Lung (tissue), 11 donors: ENCODE measurements at regions not wholly inside any gene's neighbourhood (a gene's known extent, or its start where the extent isn't known, plus 50 kb on each side); places are given as distances from the start of the nearest gene placed in this dataset.

Experiments
- ATAC-seq: fragments of 200-7000 bp; cut with Tn5 transposase; one replicate; pipeline ENCODE4 v1.9.1; 2020; ENCODE audit warnings: moderate number of reproducible peaks; ENCODE audit not compliant: insufficient read depth, low FRiP score
- DNase-seq, 3 donors: peaks; one replicate each; pipeline ENCODE4 v3.0.0-alpha.2; 2013 to 2017
- H3K27ac ChIP-seq, 2 donors: one replicate each; pipeline ENCODE4 v1.5.1; 2013; ENCODE audit warnings: mild to moderate bottlenecking in 2 of 2, moderate library complexity in 2 of 2, control low read depth in 1 of 2, inconsistent platforms in 1 of 2, low read depth in 1 of 2, low read length in 1 of 2
- H3K27me3 ChIP-seq, 3 donors: one replicate each; pipeline ENCODE4 v1.5.1; 2013; ENCODE audit warnings: low read length in 2 of 3; ENCODE audit not compliant: control insufficient read depth in 3 of 3, insufficient read depth in 3 of 3
- H3K36me3 ChIP-seq, 4 donors: one replicate each; pipeline ENCODE4 v1.5.1; 2013; ENCODE audit warnings: low read length in 4 of 4, mild to moderate bottlenecking in 1 of 4, moderate library complexity in 1 of 4; ENCODE audit not compliant: control insufficient read depth in 4 of 4, insufficient read depth in 4 of 4
- H3K4me1 ChIP-seq, 5 donors: one replicate each; pipeline ENCODE4 v1.5.1; 2013; ENCODE audit warnings: low read length in 5 of 5, mild to moderate bottlenecking in 2 of 5, moderate library complexity in 1 of 5; ENCODE audit not compliant: control insufficient read depth in 5 of 5, insufficient read depth in 5 of 5
- H3K4me3 ChIP-seq: one replicate; pipeline ENCODE4 v1.5.1; 2013; ENCODE audit warnings: mild to moderate bottlenecking, control low read depth, moderate library complexity
- H3K9ac ChIP-seq, 2 donors: one replicate each; pipeline ENCODE4 v1.5.1; 2013; ENCODE audit warnings: low read length in 2 of 2, control low read depth in 1 of 2; ENCODE audit not compliant: insufficient read depth in 1 of 2
- H3K9me3 ChIP-seq, 4 donors: one replicate each; pipeline ENCODE4 v1.5.1; 2013; ENCODE audit warnings: low read length in 3 of 4, mild to moderate bottlenecking in 1 of 4, moderate library complexity in 1 of 4; ENCODE audit not compliant: control insufficient read depth in 4 of 4, insufficient read depth in 3 of 4
- WGBS, 2 donors: extraction: QIAGEN DNeasy Blood & Tissue Kit; methylation state at CpG; one replicate each; pipeline ENCODE4 v1.1.7; 2013; 5-methylcytosine and 5-hydroxymethylcytosine counted together
- TF ChIP-seq, protein P1 (sequence below): IDR thresholded peaks from 2 replicates; pipeline ENCODE4 v1.5.1; 2012; ENCODE audit warnings: mild to moderate bottlenecking; ENCODE audit errors: control extremely low read depth, extremely low read depth
- donor health status: control.
- donor health status: control.
- donor health status: Bipolar disorder and iron deficiency.
- donor health status: healthy.
- donor health status: DM: yes; HTN: yes; CAD: no.

- peaks cover 0 to 6% (median 0%) of the 10 kb centered on the region in 4 donors for H3K9me3 ChIP-seq
- TF ChIP-seq, protein P1, sequence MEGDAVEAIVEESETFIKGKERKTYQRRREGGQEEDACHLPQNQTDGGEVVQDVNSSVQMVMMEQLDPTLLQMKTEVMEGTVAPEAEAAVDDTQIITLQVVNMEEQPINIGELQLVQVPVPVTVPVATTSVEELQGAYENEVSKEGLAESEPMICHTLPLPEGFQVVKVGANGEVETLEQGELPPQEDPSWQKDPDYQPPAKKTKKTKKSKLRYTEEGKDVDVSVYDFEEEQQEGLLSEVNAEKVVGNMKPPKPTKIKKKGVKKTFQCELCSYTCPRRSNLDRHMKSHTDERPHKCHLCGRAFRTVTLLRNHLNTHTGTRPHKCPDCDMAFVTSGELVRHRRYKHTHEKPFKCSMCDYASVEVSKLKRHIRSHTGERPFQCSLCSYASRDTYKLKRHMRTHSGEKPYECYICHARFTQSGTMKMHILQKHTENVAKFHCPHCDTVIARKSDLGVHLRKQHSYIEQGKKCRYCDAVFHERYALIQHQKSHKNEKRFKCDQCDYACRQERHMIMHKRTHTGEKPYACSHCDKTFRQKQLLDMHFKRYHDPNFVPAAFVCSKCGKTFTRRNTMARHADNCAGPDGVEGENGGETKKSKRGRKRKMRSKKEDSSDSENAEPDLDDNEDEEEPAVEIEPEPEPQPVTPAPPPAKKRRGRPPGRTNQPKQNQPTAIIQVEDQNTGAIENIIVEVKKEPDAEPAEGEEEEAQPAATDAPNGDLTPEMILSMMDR = no peak
- H3K27me3 ChIP-seq = no peaks in the 10 kb centered on the region
- no peak overlapping the region for H3K9ac ChIP-seq
- no peak overlapping the region for H3K4me3 ChIP-seq
- no peaks in the 10 kb centered on the region for H3K36me3 ChIP-seq
- H3K4me1 ChIP-seq = no peaks in the 10 kb centered on the region
- no peak overlapping the region for H3K27ac ChIP-seq
- DNase-seq = no peak
- 92 to 94% methylated on average over 2 of the region's 2 CpGs for WGBS, 2 donors
- no peak for ATAC-seq
These were observed 447.8 kb downstream of the MED10 start for GRCh38 chr5:5930561-5930960.

DNA sequence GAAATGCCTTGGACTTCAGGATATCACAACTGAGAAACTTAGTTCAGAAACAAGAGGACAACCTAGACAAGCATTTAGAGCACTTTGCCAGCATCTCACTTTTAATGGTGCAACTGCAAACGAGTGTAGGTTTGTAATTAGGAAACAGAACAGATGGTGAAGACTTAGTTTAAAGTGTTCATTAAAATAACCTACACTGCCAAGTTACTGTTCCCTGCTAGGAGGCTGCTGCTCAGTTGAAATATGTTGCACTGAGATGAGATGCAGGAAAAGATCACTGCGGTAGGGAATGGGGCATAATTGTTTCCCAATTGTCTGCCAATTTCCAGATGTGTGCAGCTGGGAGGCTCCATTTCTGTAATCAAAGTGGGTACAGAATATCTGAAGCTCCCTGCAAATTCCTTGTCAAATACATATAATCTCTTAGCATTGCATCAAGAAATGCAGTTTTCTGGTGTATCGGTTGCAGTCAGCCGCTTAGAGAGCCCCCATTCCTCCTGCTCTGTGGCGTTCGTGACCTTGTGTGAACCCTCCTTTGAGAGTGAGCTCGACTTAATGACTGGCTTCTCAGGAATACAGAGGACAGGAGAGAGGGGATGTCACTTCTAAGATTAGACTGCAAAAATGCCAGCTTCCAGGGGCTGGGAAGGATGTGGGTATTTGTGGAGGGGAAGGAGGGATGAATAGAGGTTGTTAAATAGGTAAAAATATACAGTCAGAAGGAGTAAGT is 448.9 kb downstream of the MED10 start:
- no peak overlapping the region for H3K9ac ChIP-seq
- WGBS, 2 donors = 59 to 65% methylated on average over 7 of the region's 7 CpGs
- TF ChIP-seq, protein P1 = no peak
- DNase-seq (no peak), ATAC-seq (no peak)
- no peaks in the 10 kb centered on the region for H3K4me1 ChIP-seq
- H3K27me3 ChIP-seq = no peaks in the 10 kb centered on the region
- no peaks in the 10 kb centered on the region for H3K36me3 ChIP-seq
- H3K9me3 ChIP-seq = peaks cover 0 to 7% (median 0%) of the 10 kb centered on the region in 4 donors
- H3K27ac ChIP-seq = no peak overlapping the region
- H3K4me3 ChIP-seq = no peak overlapping the region

GRCh38 chr5:5925191-5925590 is 453.2 kb downstream of the MED10 start:
- Histone ChIP-seq H3K36me3 (no peaks in the 10 kb centered on the region), H3K27ac (no peak overlapping the region), H3K9ac (no peak overlapping the region), H3K27me3 (no peaks in the 10 kb centered on the region), H3K9me3 (peaks cover 0 to 3% (median 0%) of the 10 kb centered on the region in 4 donors), H3K4me3 (no peak overlapping the region), H3K4me1 (no peaks in the 10 kb centered on the region)
- DNase-seq (no peak), ATAC-seq (no peak)
- WGBS, 2 donors = 87 to 89% methylated on average over 7 of the region's 7 CpGs
- TF ChIP-seq, protein P1 = no peak

DNA sequence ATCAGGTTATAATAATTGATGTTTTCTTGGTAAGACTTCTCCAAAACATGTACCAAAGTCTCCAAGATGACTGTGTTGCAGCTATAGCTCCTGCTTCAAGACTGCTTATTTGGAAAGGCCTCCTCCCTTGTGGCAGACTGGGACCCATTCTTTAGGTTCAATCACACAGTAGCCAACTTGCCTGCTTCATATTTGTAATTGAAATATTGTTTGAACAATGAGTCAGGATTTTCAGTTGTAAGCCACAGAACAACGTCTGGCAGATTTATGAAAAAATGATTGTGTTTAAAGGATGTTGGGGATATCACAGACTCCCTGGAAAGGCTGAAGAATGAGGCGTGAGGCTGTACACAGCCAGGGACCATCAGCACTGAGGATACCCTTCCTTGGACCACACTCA is 458.9 kb downstream of the MED10 start:
- Histone ChIP-seq H3K4me1 (no peaks in the 10 kb centered on the region), H3K27ac (no peak overlapping the region), H3K36me3 (no peaks in the 10 kb centered on the region), H3K27me3 (no peaks in the 10 kb centered on the region), H3K4me3 (no peak overlapping the region), H3K9me3 (no peaks in the 10 kb centered on the region), H3K9ac (no peak overlapping the region)
- ATAC-seq = no peak
- no peak for DNase-seq
- WGBS, 2 donors = 49 to 72% methylated on average over 2 of the region's 2 CpGs
- TF ChIP-seq, protein P1 = no peak
